ENCODE measurements at regions not wholly inside any gene's neighbourhood (a gene's known extent, or its start where the extent isn't known, plus 50 kb on each side); places are given as distances from the start of the nearest gene placed in this dataset.

GRCh38 chr4:106850691-106851090 lies 185.4 kb downstream of the DKK2 start:
- no peak overlapping the region for H3K27ac ChIP-seq (ENCODE audit: low read depth, low read length)
- TF ChIP-seq CTCF (conservative IDR thresholded peaks at IDR 0.05): no peak
- DNase-seq: no peak
- H3K36me3 ChIP-seq (ENCODE audit: control insufficient read depth, insufficient read depth, low read length): no peaks in the 10 kb centered on the region
- H3K9me3 ChIP-seq (ENCODE audit: control insufficient read depth, low read length): no peaks in the 10 kb centered on the region
- Mint-ChIP-seq H3K4me1 (no peaks in the 10 kb centered on the region), H3K4me3 (no peak overlapping the region), H3K27me3 (ENCODE audit: insufficient read depth) (no peaks in the 10 kb centered on the region), H3K9me3 (no peaks in the 10 kb centered on the region), H3K36me3 (ENCODE audit: low read depth) (no peaks in the 10 kb centered on the region), H3K27ac (no peak overlapping the region)
- H3K9ac ChIP-seq (ENCODE audit: extremely low read depth, low read length, poor library complexity, severe bottlenecking): no peak overlapping the region
- H3K4me3 ChIP-seq (ENCODE audit: low read length): no peak overlapping the region
- 89 to 93% methylated on average over 2 of the region's 2 CpGs for WGBS, 2 experiments (ENCODE audit: insufficient coverage in 1 of 2, insufficient read length in 1 of 2)
- H3K4me1 ChIP-seq (ENCODE audit: control insufficient read depth, insufficient read depth, low read length): no peaks in the 10 kb centered on the region
- H3K27me3 ChIP-seq (ENCODE audit: control insufficient read depth, insufficient read depth, low read length, poor library complexity, severe bottlenecking): no peaks in the 10 kb centered on the region

- no peak overlapping the region for H3K9ac ChIP-seq (ENCODE audit: extremely low read depth, low read length, poor library complexity, severe bottlenecking)
- H3K9me3 ChIP-seq (ENCODE audit: control insufficient read depth, low read length): peaks cover 14% of the 10 kb centered on the region
- no peak overlapping the region for H3K27ac ChIP-seq (ENCODE audit: low read depth, low read length)
- H3K4me1 ChIP-seq (ENCODE audit: control insufficient read depth, insufficient read depth, low read length): no peaks in the 10 kb centered on the region
- no peaks in the 10 kb centered on the region for H3K36me3 Mint-ChIP-seq (ENCODE audit: low read depth)
- H3K4me1 Mint-ChIP-seq: no peaks in the 10 kb centered on the region
- no peaks in the 10 kb centered on the region for H3K36me3 ChIP-seq (ENCODE audit: control insufficient read depth, insufficient read depth, low read length)
- H3K27ac Mint-ChIP-seq: no peak overlapping the region
- no peak overlapping the region for H3K4me3 ChIP-seq (ENCODE audit: low read length)
- H3K9me3 Mint-ChIP-seq: peaks cover 17% of the 10 kb centered on the region
- no peak overlapping the region for H3K4me3 Mint-ChIP-seq
- TF ChIP-seq CTCF (conservative IDR thresholded peaks at IDR 0.05): no peak
- H3K27me3 Mint-ChIP-seq (ENCODE audit: insufficient read depth): no peaks in the 10 kb centered on the region
- DNase-seq: no peak
- no peaks in the 10 kb centered on the region for H3K27me3 ChIP-seq (ENCODE audit: control insufficient read depth, insufficient read depth, low read length, poor library complexity, severe bottlenecking)
Observed at GRCh38 chr4:106835919-106836318, 200.2 kb downstream of the DKK2 start.

- H3K27ac Mint-ChIP-seq: no peak overlapping the region
- no peak overlapping the region for H3K27ac ChIP-seq (ENCODE audit: low read depth, low read length)
- no peak for DNase-seq
- no peak overlapping the region for H3K4me3 ChIP-seq (ENCODE audit: low read length)
- H3K4me1 Mint-ChIP-seq: no peaks in the 10 kb centered on the region
- no peaks in the 10 kb centered on the region for H3K27me3 ChIP-seq (ENCODE audit: control insufficient read depth, insufficient read depth, low read length, poor library complexity, severe bottlenecking)
- no peaks in the 10 kb centered on the region for H3K27me3 Mint-ChIP-seq (ENCODE audit: insufficient read depth)
- H3K36me3 ChIP-seq (ENCODE audit: control insufficient read depth, insufficient read depth, low read length): no peaks in the 10 kb centered on the region
- peaks cover 2% of the 10 kb centered on the region for H3K9me3 Mint-ChIP-seq
- H3K9ac ChIP-seq (ENCODE audit: extremely low read depth, low read length, poor library complexity, severe bottlenecking): no peak overlapping the region
- no peak overlapping the region for H3K4me3 Mint-ChIP-seq
- no peaks in the 10 kb centered on the region for H3K9me3 ChIP-seq (ENCODE audit: control insufficient read depth, low read length)
- no peaks in the 10 kb centered on the region for H3K4me1 ChIP-seq (ENCODE audit: control insufficient read depth, insufficient read depth, low read length)
- H3K36me3 Mint-ChIP-seq (ENCODE audit: low read depth): no peaks in the 10 kb centered on the region
- TF ChIP-seq CTCF (conservative IDR thresholded peaks at IDR 0.05): no peak
Observed at GRCh38 chr4:106830879-106831278, 205.2 kb downstream of the DKK2 start.

Data from endodermal cell (in vitro differentiated cells).